ENCODE measurements at regions not wholly inside any gene's neighbourhood (a gene's known extent, or its start where the extent isn't known, plus 50 kb on each side); places are given as distances from the start of the nearest gene placed in this dataset.
"Not testable (repeated sequence)": the region's sequence is repeated elsewhere in the genome, so short reads cannot be mapped to it uniquely, and the experiment has no call there.

- DNase-seq (ENCODE audit: insufficient read length, low spot score) (no peak), FAIRE-seq (no peak)
- no peak for TF ChIP-seq CTCF (IDR thresholded peaks at IDR 0.05; ENCODE audit: insufficient read depth, missing control alignments)
Measured at GRCh38 chr13:85549819-85550218, 249.4 kb downstream of the SLITRK6 start.

DNA sequence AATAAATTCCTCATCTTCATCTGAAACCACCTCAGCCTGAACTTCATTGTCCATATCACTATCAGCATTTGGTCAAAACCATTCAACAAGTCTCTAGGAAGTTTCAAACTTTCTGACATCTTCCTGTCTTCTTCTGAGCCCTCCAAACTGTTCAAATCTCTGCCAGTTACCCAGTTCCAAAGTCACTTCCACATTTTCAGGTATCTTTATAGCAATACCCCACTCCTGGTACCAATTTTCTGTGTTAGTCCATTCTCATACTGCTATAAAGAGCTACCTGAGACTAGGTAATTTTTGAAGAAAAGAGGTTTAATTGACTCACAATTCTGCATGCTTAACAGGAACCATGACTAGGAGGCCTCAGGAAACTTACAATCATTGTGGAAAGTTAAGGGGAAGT lies 250.4 kb downstream of the SLITRK6 start:
- not testable (repeated sequence) for FAIRE-seq; DNase-seq (ENCODE audit: insufficient read length, low spot score)

- no peak for TF ChIP-seq CTCF (IDR thresholded peaks at IDR 0.05; ENCODE audit: insufficient read depth, missing control alignments)
- no peak for DNase-seq (ENCODE audit: insufficient read length, low spot score)
- no peak for FAIRE-seq
Measured at GRCh38 chr13:85545771-85546170, 253.4 kb downstream of the SLITRK6 start.

GRCh38 chr13:85544756-85545155 lies 254.5 kb downstream of the SLITRK6 start:
- no peak for DNase-seq (ENCODE audit: insufficient read length, low spot score)
- FAIRE-seq, result peak; percentile 35
- no peak for TF ChIP-seq CTCF (IDR thresholded peaks at IDR 0.05; ENCODE audit: insufficient read depth, missing control alignments)

DNA sequence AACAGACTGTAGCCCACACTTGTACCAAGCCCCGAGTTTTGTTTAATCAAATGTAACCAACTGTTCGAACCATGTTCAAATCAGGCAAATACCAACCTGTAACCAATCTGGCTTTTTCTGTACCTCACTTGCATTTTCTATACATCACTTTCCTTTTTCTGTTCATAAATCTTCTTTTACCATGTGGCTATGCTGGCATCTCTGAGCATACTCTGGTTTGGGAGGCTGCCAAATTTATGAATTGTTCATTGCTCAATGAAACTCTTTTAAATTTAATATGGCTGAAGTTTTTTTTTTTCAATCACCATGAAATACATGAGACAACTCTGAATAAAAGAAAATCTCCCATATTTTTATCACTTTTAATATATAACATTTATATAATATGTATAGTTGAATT lies 256.1 kb downstream of the SLITRK6 start:
- no peak for FAIRE-seq
- no peak for DNase-seq (ENCODE audit: insufficient read length, low spot score)
- no peak for TF ChIP-seq CTCF (IDR thresholded peaks at IDR 0.05; ENCODE audit: insufficient read depth, missing control alignments)

DNA sequence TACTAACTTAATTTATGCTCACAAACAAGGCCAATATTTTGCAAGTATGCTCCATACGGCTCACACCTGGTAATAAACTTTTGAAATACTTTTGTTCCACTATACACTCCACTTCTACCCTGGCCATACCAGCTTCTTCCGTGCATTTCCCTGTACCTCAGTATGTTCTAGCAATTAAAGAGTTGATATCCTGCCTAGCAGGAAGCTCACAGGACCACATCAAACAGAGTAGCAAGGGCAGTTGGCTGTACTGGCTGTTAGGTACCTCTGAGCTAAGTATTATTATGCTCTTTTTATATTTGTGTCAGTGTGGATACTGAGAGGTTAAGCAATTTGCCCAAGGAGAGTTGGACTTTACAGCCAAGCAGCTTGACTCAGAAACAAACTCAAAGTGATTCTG lies 257.7 kb downstream of the SLITRK6 start:
- no peak for FAIRE-seq
- no peak for DNase-seq (ENCODE audit: insufficient read length, low spot score)

DNA sequence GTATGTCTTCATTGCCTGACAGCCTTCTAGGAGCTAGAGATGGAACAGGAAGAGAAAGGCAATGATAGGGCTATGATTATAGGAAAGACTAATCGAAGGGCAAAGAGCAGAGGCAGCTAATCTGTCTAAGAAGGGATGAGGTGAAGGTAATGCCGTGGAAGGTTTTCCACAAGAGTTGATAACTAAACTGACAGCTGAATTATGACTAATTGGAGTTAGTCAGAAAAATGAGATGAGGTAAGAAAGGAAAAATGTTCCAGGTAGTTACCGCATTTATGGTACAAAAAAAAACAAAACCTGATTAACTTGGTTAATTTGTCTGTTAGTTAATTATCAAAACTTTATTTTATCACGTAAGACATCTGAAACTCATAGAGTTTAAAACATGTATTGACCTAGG lies 260.3 kb downstream of the SLITRK6 start:
- TF ChIP-seq CTCF (IDR thresholded peaks at IDR 0.05; ENCODE audit: insufficient read depth, missing control alignments), result no peak
- DNase-seq (ENCODE audit: insufficient read length, low spot score) (no peak), FAIRE-seq (peak; percentile 82)

More for the DNA sequence above, 257.7 kb downstream of the SLITRK6 start:
- no peak for TF ChIP-seq CTCF (IDR thresholded peaks at IDR 0.05; ENCODE audit: insufficient read depth, missing control alignments)

DNA sequence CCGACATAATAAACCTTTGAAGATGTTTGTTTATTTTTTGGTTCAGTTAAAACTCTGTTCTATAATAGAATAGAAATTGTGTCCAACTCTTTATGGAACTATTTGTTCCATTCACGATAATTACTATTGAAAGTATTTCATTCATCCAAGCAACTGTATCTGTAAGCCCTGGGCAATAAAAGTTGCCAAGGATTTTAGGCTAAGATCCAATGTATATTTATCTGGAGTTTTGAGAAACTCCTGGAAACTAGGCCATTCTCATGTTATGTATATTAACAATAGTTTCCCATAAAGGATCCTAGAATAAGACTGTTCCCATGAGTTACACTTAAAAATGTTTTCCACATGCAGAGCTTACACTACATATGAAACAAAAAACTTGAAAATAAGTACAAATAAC lies 261.6 kb downstream of the SLITRK6 start:
- TF ChIP-seq CTCF (IDR thresholded peaks at IDR 0.05; ENCODE audit: insufficient read depth, missing control alignments), result no peak
- no peak for FAIRE-seq
- DNase-seq (ENCODE audit: insufficient read length, low spot score), result no peak
